H1 (cell line): ENCODE measurements at regions not wholly inside any gene's neighbourhood (a gene's known extent, or its start where the extent isn't known, plus 50 kb on each side); places are given as distances from the start of the nearest gene placed in this dataset.

Source experiments
- CTCF ChIA-PET: fragments of 300-600 bp; sonication (Branson Sonifier 250); formaldehyde crosslinking; loops from one replicate; lab custom pipeline; 2021; ENCODE audit not compliant: partially characterized antibody; lab: Charles Lee
- POLR2A ChIA-PET: fragments of 300-600 bp; sonication (Branson Sonifier 250); formaldehyde crosslinking; loops from one replicate; lab custom pipeline; 2021; ENCODE audit warnings: inconsistent platforms; ENCODE audit not compliant: partially characterized antibody; lab: Charles Lee
- DNase-seq, 2 experiments: peaks; one replicate each; pipeline versions ENCODE4 v3.0.0 to v3.0.0-alpha.2; 2010 to 2022; ENCODE audit warnings: low spot score in 2 of 2, low read depth in 1 of 2, mixed read lengths in 1 of 2
- FAIRE-seq: peaks from 2 replicates; lab custom pipeline; 2011; peaks lifted over from hg19 to GRCh38; lab: Jason Lieb, UNC
- H2AFZ ChIP-seq: 2 replicates; pipeline ENCODE4 v1.8.1; 2012; ENCODE audit warnings: low read length, inconsistent platforms
- H2AK5ac ChIP-seq: 2 replicates; pipeline ENCODE4 v1.6.1; 2013; ENCODE audit warnings: low read depth, low read length
- H2BK120ac ChIP-seq: replicated peaks from 2 replicates; pipeline ENCODE3; 2013; ENCODE audit warnings: low read depth, low read length, inconsistent platforms
- H2BK12ac ChIP-seq: 2 replicates; pipeline ENCODE4 v1.6.1; 2013; ENCODE audit warnings: low read depth, low read length
- H2BK15ac ChIP-seq: 2 replicates; pipeline ENCODE4 v1.6.1; 2013; ENCODE audit warnings: low read length
- H2BK20ac ChIP-seq: 2 replicates; pipeline ENCODE4 v1.6.1; 2013; ENCODE audit warnings: low read length
- H2BK5ac ChIP-seq: 2 replicates; pipeline ENCODE4 v1.6.1; 2013; ENCODE audit warnings: low read depth, low read length
- H3K14ac ChIP-seq: 2 replicates; pipeline ENCODE4 v1.6.1; 2013; ENCODE audit warnings: inconsistent platforms; ENCODE audit not compliant: insufficient read length
- H3K18ac ChIP-seq: 2 replicates; pipeline ENCODE4 v1.6.1; 2013; ENCODE audit warnings: low read length; ENCODE audit errors: extremely low read depth
- H3K23ac ChIP-seq: 2 replicates; pipeline ENCODE4 v1.6.1; 2013; ENCODE audit warnings: inconsistent platforms; ENCODE audit not compliant: insufficient read length
- H3K23me2 ChIP-seq: 2 replicates; pipeline ENCODE4 v1.6.1; 2013; ENCODE audit warnings: low read depth, low read length
- H3K27ac ChIP-seq: 2 replicates; pipeline ENCODE4 v1.6.1; 2011; ENCODE audit warnings: low read depth, low read length, inconsistent platforms
- H3K27me3 ChIP-seq, 4 experiments: replicated peaks in 1 of 4; 1 replicate in 1 of 4; 2 replicates in 3 of 4; pipeline versions ENCODE4 v1.6.1 to v1.8.1; 2011 to 2013; ENCODE audit warnings: low read length in 3 of 4, mild to moderate bottlenecking in 3 of 4, inconsistent platforms in 2 of 4, mixed read lengths in 2 of 4, moderate library complexity in 1 of 4; ENCODE audit not compliant: control insufficient read depth in 3 of 4, insufficient read depth in 3 of 4; ENCODE audit errors: extremely low read depth in 1 of 4
- H3K36me3 ChIP-seq, 4 experiments: 2 replicates each; pipeline versions ENCODE4 v1.6.1 to v1.8.1; 2011 to 2013; ENCODE audit warnings: mild to moderate bottlenecking in 4 of 4, low read length in 3 of 4, moderate library complexity in 2 of 4, control low read depth in 1 of 4, inconsistent platforms in 1 of 4; ENCODE audit not compliant: insufficient read depth in 4 of 4, control insufficient read depth in 2 of 4
- H3K4ac ChIP-seq: replicated peaks from 2 replicates; pipeline ENCODE3; 2013; ENCODE audit warnings: low read length, low read depth, mixed read lengths, inconsistent platforms; ENCODE audit not compliant: insufficient read length
- H3K4me1 ChIP-seq, 4 experiments: replicated peaks in 1 of 4; 1 replicate in 1 of 4; 2 replicates in 3 of 4; pipeline versions ENCODE4 v1.6.1 to v1.8.1; 2011 to 2013; ENCODE audit warnings: low read length in 3 of 4, inconsistent platforms in 2 of 4, mixed read lengths in 1 of 4; ENCODE audit not compliant: insufficient read depth in 4 of 4, control insufficient read depth in 3 of 4
- H3K4me2 ChIP-seq, 2 experiments: 2 replicates each; pipeline versions ENCODE4 v1.6.1 to v1.8.1; 2011 to 2013; ENCODE audit warnings: low read depth in 2 of 2, low read length in 2 of 2, control low read depth in 1 of 2, inconsistent platforms in 1 of 2, mild to moderate bottlenecking in 1 of 2; ENCODE audit not compliant: insufficient read depth in 1 of 2
- H3K4me3 ChIP-seq, 4 experiments: fragments of 200-600, 300-600 bp in 1 of 4; sonication (generic), shearing (Covaris generic), sonication (Bioruptor Twin) in 1 of 4; 2 replicates each; pipeline versions ENCODE4 v1.5.1 to v1.8.1; 2011 to 2016; ENCODE audit warnings: low read length in 4 of 4, low read depth in 3 of 4, control low read depth in 2 of 4, inconsistent platforms in 2 of 4, mild to moderate bottlenecking in 2 of 4, mixed read lengths in 1 of 4, moderate library complexity in 1 of 4; ENCODE audit not compliant: insufficient read depth in 2 of 4; ENCODE audit errors: extremely low read depth in 1 of 4
- H3K56ac ChIP-seq: replicated peaks from 2 replicates; pipeline ENCODE3; 2013; ENCODE audit warnings: low read depth, mild to moderate bottlenecking, mixed read lengths, low read length, inconsistent platforms; ENCODE audit not compliant: insufficient read length
- H3K79me1 ChIP-seq: 2 replicates; pipeline ENCODE4 v1.6.1; 2013; ENCODE audit warnings: low read depth, low read length, control low read depth
- H3K79me2 ChIP-seq, 2 experiments: 2 replicates each; pipeline versions ENCODE4 v1.6.1 to v1.8.1; 2012 to 2013; ENCODE audit warnings: low read length in 2 of 2, mild to moderate bottlenecking in 2 of 2, inconsistent platforms in 1 of 2; ENCODE audit not compliant: insufficient read depth in 2 of 2, control insufficient read depth in 1 of 2
- H3K9ac ChIP-seq, 4 experiments: replicated peaks in 1 of 4; 1 replicate in 1 of 4; 2 replicates in 3 of 4; pipeline versions ENCODE4 v1.6.1 to v1.8.1; 2011 to 2013; ENCODE audit warnings: low read depth in 3 of 4, low read length in 3 of 4, control low read depth in 2 of 4, mild to moderate bottlenecking in 2 of 4, moderate library complexity in 2 of 4, inconsistent platforms in 1 of 4; ENCODE audit errors: extremely low read depth in 1 of 4
- H3K9me3 ChIP-seq, 2 experiments: 2 replicates each; pipeline versions ENCODE4 v1.6.1 to v1.8.1; 2012 to 2013; ENCODE audit warnings: mild to moderate bottlenecking in 2 of 2, moderate library complexity in 2 of 2, control low read depth in 1 of 2, inconsistent platforms in 1 of 2, low read depth in 1 of 2, low read length in 1 of 2, mixed read lengths in 1 of 2; ENCODE audit not compliant: insufficient read depth in 2 of 2
- H4K20me1 ChIP-seq, 2 experiments: replicated peaks in 1 of 2; 2 replicates each; pipeline versions ENCODE3 to v1.8.1; 2011 to 2013; ENCODE audit warnings: inconsistent platforms in 2 of 2, low read length in 2 of 2, mild to moderate bottlenecking in 1 of 2; ENCODE audit not compliant: insufficient read depth in 2 of 2, control insufficient read depth in 1 of 2
- H4K5ac ChIP-seq: 2 replicates; pipeline ENCODE4 v1.6.1; 2013; ENCODE audit warnings: low read length, low read depth, mixed read lengths, inconsistent platforms; ENCODE audit not compliant: insufficient read length
- H4K8ac ChIP-seq: 2 replicates; pipeline ENCODE4 v1.8.0; 2013; ENCODE audit warnings: mild to moderate bottlenecking, moderate library complexity, low read length, inconsistent platforms; ENCODE audit not compliant: insufficient read depth; ENCODE audit errors: extremely low read depth
- H4K91ac ChIP-seq: replicated peaks from 2 replicates; pipeline ENCODE3; 2013; ENCODE audit warnings: low read length, mixed read lengths, inconsistent platforms; ENCODE audit not compliant: insufficient read length
- ASH2L ChIP-seq: fragments of 200-600, 300-600 bp; sonication (generic); IDR thresholded peaks from one replicate; pipeline ENCODE4 v1.7.1; 2017; ENCODE audit warnings: low read length
- CBX5 ChIP-seq: fragments of 300-800, 300-1000 bp; sonication (generic); IDR thresholded peaks from 2 replicates; pipeline ENCODE4 v1.7.1; 2016; ENCODE audit warnings: antibody characterized with exemption, low read length, low read depth
- CBX8 ChIP-seq: fragments of 300-800, 300-1000 bp; sonication (generic); IDR thresholded peaks from 2 replicates; pipeline ENCODE4 v1.7.1; 2016; ENCODE audit warnings: low read depth, low read length, borderline replicate concordance
- CHD1 ChIP-seq: IDR thresholded peaks from 2 replicates; pipeline ENCODE4 v1.6.1; 2012; ENCODE audit warnings: low read depth, low read length, improper control_type of control experiment
- EP300 ChIP-seq, 2 experiments: IDR thresholded peaks; 1 replicate in 1 of 2; 2 replicates in 1 of 2; pipeline ENCODE4 v1.6.1; 2011 to 2012; ENCODE audit warnings: low read depth in 2 of 2, low read length in 2 of 2, mild to moderate bottlenecking in 2 of 2, borderline replicate concordance in 1 of 2, inconsistent platforms in 1 of 2, moderate library complexity in 1 of 2
- EZH2 ChIP-seq: fragments of 200-600 bp; sonication (generic); IDR thresholded peaks from 2 replicates; pipeline ENCODE4 v1.7.1; 2012; ENCODE audit warnings: low read depth, mild to moderate bottlenecking, moderate library complexity, low read length, inconsistent platforms; ENCODE audit not compliant: severe bottlenecking
- HDAC6 ChIP-seq: IDR thresholded peaks from one replicate; pipeline ENCODE4 v1.7.1; 2012; ENCODE audit warnings: low read depth, mild to moderate bottlenecking, inconsistent platforms, low read length, moderate library complexity
- KDM4A ChIP-seq: IDR thresholded peaks from one replicate; pipeline ENCODE4 v1.7.1; 2012; ENCODE audit warnings: low read depth, mild to moderate bottlenecking, moderate library complexity, low read length, inconsistent platforms; ENCODE audit not compliant: severe bottlenecking
- KDM5A ChIP-seq: fragments of 200-600 bp; IDR thresholded peaks from 2 replicates; pipeline ENCODE4 v1.7.1; 2012; ENCODE audit warnings: mild to moderate bottlenecking, low read length, inconsistent platforms, mixed read lengths
- POLR2A ChIP-seq, 2 experiments: IDR thresholded peaks; 1 replicate in 1 of 2; 2 replicates in 1 of 2; pipeline ENCODE4 v1.6.1; 2011; ENCODE audit warnings: low read depth in 2 of 2, low read length in 2 of 2, mild to moderate bottlenecking in 2 of 2; ENCODE audit errors: control extremely low read depth in 1 of 2
- POU5F1 ChIP-seq: IDR thresholded peaks from 2 replicates; pipeline ENCODE4 v1.6.1; 2011; ENCODE audit warnings: low read depth, mild to moderate bottlenecking, low read length, moderate library complexity
- SIX5 ChIP-seq: IDR thresholded peaks from 2 replicates; pipeline ENCODE4 v1.6.1; 2011; ENCODE audit warnings: mild to moderate bottlenecking, low read depth, low read length
- SP1 ChIP-seq: IDR thresholded peaks from 2 replicates; pipeline ENCODE4 v1.6.1; 2011; ENCODE audit warnings: low read depth, low read length
- TCF12 ChIP-seq: IDR thresholded peaks from 2 replicates; pipeline ENCODE4 v1.6.1; 2011; ENCODE audit warnings: low read depth, mild to moderate bottlenecking, low read length
- YY1 ChIP-seq: IDR thresholded peaks from 2 replicates; pipeline ENCODE4 v1.6.1; 2011; ENCODE audit warnings: low read depth, mild to moderate bottlenecking, low read length
- WGBS, 2 experiments: shearing (Covaris generic) in 1 of 2; methylation state at CpG; one replicate each; pipeline versions ENCODE4 v1.1.6 to v1.1.7; 2013 to 2015; ENCODE audit warnings: low lambda C conversion rate in 2 of 2, mixed read lengths in 2 of 2, inconsistent platforms in 1 of 2, low coverage in 1 of 2, missing lambda C conversion rate in 1 of 2; ENCODE audit not compliant: insufficient replicate concordance in 2 of 2, insufficient coverage in 1 of 2, insufficient read length in 1 of 2; ENCODE audit errors: extremely low coverage in 1 of 2, missing lambda C conversion rate in 1 of 2; 5-methylcytosine and 5-hydroxymethylcytosine counted together
- TF ChIP-seq, protein P1 (sequence below): IDR thresholded peaks from 2 replicates; pipeline ENCODE4 v1.6.1; 2012; ENCODE audit warnings: inconsistent platforms

DNA sequence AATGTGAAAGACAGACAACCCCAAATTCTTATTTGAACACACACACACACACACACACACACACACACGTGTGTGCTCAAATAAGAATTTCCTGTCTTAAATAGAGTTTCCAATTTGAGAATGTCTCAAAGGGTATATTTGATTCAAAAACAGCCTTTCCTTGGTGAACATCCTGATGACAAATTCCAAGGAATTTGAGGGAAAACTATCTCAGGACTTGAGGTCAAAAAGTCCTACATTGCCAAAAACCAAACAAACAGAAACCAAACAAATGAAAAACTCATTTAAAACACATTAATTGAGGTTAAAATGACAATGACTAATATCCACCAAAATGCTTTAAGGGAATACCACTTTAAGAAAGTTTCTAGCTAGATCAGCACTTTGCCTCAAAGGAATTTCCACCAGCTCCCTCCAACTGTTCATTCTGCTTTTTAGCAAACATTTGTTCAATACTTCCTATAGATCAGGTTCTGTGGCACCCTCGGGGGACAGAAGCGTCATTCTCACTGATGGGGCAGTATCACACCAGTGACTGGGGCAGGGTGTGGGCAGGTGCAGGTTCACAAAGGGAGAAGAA is 232.1 kb upstream of the TRIB2 start:
- 95% methylated on average over 3 of the region's 3 CpGs; no CpG with 5 or more reads in 1 of the 2 experiments for WGBS, 2 experiments
- no peak for TF ChIP-seq KDM5A
- TF ChIP-seq POLR2A (IDR thresholded peaks at IDR 0.05; ENCODE audit: control extremely low read depth in 1 of 2, low read depth in 2 of 2, low read length in 2 of 2), result no peak
- TF ChIP-seq CBX8, result no peak
- no peak for TF ChIP-seq YY1
- no peak for TF ChIP-seq EZH2
- TF ChIP-seq SP1, result no peak
- TF ChIP-seq CBX5, result no peak
- TF ChIP-seq HDAC6, result no peak
- TF ChIP-seq SIX5, result no peak
- TF ChIP-seq, protein P1, sequence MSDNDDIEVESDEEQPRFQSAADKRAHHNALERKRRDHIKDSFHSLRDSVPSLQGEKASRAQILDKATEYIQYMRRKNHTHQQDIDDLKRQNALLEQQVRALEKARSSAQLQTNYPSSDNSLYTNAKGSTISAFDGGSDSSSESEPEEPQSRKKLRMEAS, result no peak
- no peak for TF ChIP-seq CHD1
- TF ChIP-seq EP300 (IDR thresholded peaks at IDR 0.05; ENCODE audit: borderline replicate concordance in 1 of 2, low read depth in 2 of 2, low read length in 2 of 2), result no peak
- no peak for TF ChIP-seq TCF12
- no peak for TF ChIP-seq ASH2L
- no peak for TF ChIP-seq KDM4A
- no peak for TF ChIP-seq POU5F1

More for the DNA sequence above, 232.1 kb upstream of the TRIB2 start:
- Histone ChIP-seq H3K27me3 (no peaks in the 10 kb centered on the region), H2BK5ac (no peak overlapping the region), H3K9me3 (no peaks in the 10 kb centered on the region), H3K23ac (no peak overlapping the region), H3K14ac (no peak overlapping the region), H3K18ac (no peak overlapping the region), H2BK15ac (no peak overlapping the region), H3K4me2 (no peak overlapping the region), H2AK5ac (no peak overlapping the region), H3K23me2 (no peaks in the 10 kb centered on the region), H4K20me1 (no peaks in the 10 kb centered on the region), H2AFZ (no peak overlapping the region), H4K5ac (no peak overlapping the region), H4K91ac (no peak overlapping the region), H3K4me1 (peaks cover 0 to 4% (median 0%) of the 10 kb centered on the region in 4 experiments; a peak in 1 of 7 replicates), H2BK12ac (no peak overlapping the region), H3K36me3 (no peaks in the 10 kb centered on the region), H2BK120ac (no peak overlapping the region), H3K56ac (no peak overlapping the region), H3K4me3 (no peak overlapping the region), H3K9ac (no peak overlapping the region), H3K79me1 (no peaks in the 10 kb centered on the region), H4K8ac (no peak overlapping the region), H2BK20ac (no peak overlapping the region), H3K27ac (no peak overlapping the region), H3K4ac (no peak overlapping the region), H3K79me2 (no peaks in the 10 kb centered on the region)
- POLR2A ChIA-PET, result no interaction called here
- no peak for DNase-seq
- CTCF ChIA-PET, result interaction anchor here (0.6 kb wide), 1 partner anchor 13 kb away, joined by 3 read pairs; no protein-coding TSS in a partner anchor
- FAIRE-seq, result no peak
